ENCODE measurements at regions not wholly inside any gene's neighbourhood (a gene's known extent, or its start where the extent isn't known, plus 50 kb on each side); places are given as distances from the start of the nearest gene placed in this dataset.
A peak's percentile ranks its signal among the peaks of the same experiment; 100 is the strongest.

- TF ChIP-seq, protein P1, sequence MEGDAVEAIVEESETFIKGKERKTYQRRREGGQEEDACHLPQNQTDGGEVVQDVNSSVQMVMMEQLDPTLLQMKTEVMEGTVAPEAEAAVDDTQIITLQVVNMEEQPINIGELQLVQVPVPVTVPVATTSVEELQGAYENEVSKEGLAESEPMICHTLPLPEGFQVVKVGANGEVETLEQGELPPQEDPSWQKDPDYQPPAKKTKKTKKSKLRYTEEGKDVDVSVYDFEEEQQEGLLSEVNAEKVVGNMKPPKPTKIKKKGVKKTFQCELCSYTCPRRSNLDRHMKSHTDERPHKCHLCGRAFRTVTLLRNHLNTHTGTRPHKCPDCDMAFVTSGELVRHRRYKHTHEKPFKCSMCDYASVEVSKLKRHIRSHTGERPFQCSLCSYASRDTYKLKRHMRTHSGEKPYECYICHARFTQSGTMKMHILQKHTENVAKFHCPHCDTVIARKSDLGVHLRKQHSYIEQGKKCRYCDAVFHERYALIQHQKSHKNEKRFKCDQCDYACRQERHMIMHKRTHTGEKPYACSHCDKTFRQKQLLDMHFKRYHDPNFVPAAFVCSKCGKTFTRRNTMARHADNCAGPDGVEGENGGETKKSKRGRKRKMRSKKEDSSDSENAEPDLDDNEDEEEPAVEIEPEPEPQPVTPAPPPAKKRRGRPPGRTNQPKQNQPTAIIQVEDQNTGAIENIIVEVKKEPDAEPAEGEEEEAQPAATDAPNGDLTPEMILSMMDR (IDR thresholded peaks at IDR 0.05): peak; percentile 67 to 87 (median 83)
- no peak for TF ChIP-seq POLR2A (IDR thresholded peaks at IDR 0.05)
- TF ChIP-seq EP300 (IDR thresholded peaks at IDR 0.05): no peak
- no peak for TF ChIP-seq POLR2AphosphoS5 (IDR thresholded peaks at IDR 0.05)
These were observed 116.3 kb downstream of the OR2B2 start for GRCh38 chr6:27795697-27796494.

All from gastroesophageal sphincter (tissue), 3 donors.